HG02981 (cell line): ENCODE measurements at regions not wholly inside any gene's neighbourhood (a gene's known extent, or its start where the extent isn't known, plus 50 kb on each side); places are given as distances from the start of the nearest gene placed in this dataset.
A peak's percentile ranks its signal among the peaks of the same experiment; 100 is the strongest.

ENCODE experiments used
- ATAC-seq: cut with Tn5 transposase; IDR thresholded peaks from one replicate; pipeline ENCODE4 v1.9.1; 2021; ENCODE audit warnings: mild to moderate bottlenecking, moderate library complexity; ENCODE audit not compliant: unreplicated experiment

DNA sequence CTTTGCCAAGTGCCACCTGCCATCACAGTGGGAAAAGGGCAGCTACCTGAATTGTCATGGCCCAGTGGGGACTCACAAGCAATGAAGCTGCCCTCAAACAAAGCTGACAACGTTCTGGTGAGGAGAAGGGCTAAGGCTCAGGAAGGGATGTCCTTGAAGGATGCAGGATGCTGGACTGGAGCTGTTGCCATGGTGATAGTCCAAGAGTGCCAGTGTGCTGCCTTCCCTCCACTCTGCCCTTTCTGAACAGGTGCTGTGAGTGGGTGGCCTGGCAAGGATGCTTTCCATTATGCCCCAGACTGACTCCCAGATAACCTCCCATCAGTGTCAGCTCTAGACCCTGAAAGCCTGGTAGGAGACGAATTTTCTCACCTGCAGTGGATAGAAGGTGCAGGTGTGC, 137.8 kb upstream of the GYPC start:
- no peak for ATAC-seq

DNA sequence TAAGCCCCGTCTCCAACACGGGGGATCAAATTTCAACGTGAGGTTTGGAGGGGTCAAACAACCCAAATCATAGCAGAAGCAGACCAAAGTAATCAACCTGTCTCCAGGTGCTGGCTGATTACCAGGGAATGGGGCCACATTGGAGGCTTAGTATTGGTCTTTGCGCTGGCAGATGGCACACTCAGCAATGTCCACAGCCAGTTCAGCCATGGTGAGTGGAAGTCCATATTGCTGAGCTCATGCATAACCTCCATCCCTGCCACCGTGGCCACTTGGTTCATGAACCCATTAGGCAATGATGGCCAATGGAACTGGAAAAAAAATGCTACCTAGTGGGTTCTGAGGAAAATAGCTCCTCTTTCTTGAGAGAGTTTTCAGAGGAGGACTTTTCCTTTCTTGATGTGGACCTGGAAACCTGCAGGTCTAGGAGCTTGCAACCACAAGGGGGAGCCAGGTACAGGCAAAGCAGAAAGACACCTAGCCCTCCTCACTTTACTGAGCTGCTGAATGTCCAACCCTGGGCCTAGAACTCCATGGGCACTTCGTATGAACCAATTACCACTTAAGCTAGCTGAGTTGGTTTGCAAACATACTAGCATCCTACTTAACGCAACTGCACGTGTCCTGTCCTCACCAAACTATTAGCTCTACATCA, 128.0 kb upstream of the GYPC start:
- peak; percentile 60 for ATAC-seq

DNA sequence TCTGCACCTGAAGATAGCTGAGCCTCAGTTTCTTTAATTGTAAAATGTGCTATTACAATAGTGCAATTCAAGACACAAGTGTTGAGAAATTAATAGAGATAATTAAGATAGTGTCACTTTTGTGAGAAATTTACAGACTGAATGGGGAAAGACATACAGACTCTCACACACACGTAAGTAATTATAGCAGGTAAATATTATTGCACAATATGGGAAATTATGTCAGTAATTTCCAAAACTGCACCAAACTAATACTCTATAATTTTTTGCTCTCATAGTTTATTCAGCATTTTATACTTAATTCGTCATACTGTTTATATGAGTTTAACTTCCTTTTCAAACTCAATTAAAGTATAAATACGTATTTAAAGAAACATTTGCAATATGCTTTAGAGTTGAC, 124.9 kb upstream of the GYPC start:
- ATAC-seq = no peak

DNA sequence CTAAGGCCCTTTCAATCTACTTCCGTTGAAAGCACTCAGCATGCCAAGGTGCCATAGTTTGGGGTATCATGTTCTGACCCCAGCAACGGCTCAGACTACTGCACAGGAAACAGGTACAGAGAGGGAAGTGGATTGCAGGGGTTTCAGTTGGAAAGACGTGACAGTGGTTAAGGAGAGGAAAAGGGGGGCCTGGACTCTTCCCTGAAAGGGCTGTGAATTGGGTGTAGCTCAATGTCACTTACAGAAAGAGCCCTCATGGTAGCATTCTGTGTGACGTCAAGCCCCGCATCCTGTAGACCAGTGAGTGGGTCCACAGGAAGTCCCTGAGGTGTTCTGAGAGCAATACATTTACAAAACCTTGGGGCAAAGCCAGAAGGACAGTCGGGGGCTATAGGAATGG, 121.5 kb upstream of the GYPC start:
- peak; percentile 47 for ATAC-seq

DNA sequence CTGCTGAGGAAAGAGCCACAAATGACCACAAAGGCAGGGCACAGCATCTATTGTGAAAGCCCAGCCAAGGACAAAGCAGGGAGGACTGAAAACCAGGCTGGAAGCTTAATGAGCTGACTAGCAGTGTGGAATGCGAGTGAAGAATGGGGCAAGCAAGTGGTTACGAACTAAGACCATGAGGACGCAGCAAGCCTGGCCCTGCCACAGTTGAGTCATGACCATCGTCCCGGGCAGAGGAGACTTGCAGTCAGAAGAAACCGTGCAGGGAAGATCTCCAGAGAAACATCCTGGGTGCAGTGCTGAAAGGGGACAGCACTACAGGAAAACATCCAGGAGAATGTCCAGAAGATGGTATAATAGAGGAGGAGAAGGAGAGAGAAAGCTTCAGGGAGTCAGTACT, 120.5 kb upstream of the GYPC start:
- no peak for ATAC-seq

DNA sequence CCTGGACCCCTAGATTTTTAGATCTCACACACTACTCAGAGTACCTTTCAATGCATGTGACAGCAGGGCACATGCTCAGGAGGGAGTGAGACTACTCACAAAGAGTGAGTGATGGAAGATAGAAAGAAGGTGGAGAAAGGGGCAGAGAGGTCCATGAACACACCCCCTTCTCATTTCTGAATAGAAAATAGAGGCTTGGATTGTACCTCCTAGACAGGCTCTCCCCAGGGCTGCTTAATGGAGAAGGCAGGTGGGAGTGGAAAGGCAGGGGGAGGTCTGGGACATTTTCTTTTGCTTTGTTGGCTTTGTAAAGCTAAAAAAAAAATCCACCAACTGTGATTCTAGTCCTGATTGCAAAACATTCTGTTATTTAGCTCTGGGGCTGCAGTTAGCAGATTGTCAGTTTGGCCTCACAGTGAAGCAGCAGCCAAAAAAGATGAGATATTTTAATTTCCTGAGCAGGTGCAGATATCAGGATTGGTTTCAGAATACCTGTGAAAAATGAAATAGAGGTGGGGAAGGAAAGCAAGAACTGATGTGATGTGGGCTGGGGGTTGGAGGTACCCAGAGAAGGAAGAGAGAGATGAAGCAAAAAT, 119.3 kb upstream of the GYPC start:
- ATAC-seq = no peak

DNA sequence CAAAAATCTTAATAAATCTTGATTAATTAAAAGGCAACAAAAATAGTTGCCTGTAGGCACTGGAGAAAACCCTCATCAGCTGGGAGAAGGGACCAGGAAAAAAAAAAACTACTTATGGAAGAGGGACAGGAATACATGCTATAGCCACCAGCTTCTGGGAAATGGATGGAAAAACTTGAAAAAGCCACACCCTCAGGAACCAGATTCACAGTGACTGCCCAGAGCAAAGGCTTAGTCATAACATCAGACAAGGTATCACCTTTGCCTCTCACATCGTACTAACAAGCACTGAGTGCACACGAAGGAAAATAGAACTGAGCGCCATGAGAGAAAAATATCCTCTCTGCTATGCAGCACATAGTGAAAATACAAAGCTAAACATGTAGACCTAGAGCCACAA, 116.9 kb upstream of the GYPC start:
- no peak for ATAC-seq

DNA sequence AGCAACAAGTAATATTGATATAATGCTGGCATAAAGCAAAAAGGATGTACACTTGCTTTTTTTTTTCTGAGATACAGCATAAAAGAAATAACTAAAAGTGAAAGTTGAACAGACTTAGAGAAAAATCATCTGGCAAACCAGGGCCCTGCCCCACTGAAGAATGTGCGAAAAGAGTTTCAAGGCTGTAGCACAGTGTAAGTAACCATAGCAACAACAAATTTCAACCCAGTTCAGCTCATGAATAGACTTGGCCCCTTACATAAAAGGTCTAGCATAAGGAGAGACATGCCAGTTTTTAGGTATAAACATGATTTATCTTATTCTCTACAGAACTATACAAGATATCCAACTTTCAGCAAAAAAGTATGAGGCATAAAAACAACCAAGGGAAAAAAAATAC, 113.7 kb upstream of the GYPC start:
- no peak for ATAC-seq

DNA sequence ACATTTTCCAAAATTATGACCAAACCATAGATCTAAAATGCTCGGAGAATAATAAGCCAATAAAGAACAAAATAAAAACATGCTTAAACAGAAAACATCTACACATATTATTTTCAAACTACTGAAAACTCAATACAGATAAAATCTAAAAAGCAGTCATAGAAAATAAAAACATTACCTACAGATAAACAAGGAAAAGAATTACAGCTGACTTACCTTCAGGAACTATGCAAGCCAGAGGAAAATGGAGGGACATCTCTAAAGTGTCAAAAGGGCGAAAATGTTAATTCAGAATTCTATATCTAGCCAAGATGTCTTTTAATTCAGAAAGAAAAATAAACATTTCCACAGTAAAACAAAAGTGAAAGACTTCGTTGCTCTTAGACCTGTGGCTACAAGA, 112.9 kb upstream of the GYPC start:
- no peak for ATAC-seq

DNA sequence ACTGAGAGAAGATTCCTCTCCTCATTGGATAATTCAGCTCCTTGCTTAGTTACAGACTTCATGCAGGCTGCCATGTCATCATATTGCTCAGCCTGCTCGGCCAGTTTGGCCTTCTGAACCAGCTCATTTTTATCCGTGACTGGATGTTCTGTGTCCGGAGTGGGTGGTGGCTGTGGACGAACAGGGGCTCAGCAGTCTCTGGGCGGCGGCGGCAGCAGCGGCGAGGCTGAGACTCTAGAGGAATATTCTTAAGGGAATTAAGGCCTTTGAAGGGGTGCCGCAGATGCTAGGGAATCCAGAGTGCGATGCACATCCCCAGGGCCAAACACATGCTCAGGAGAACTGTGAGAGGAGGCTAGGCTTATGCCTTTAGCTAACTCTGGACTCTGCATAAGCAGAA, 97.9 kb upstream of the GYPC start:
- ATAC-seq = no peak

DNA sequence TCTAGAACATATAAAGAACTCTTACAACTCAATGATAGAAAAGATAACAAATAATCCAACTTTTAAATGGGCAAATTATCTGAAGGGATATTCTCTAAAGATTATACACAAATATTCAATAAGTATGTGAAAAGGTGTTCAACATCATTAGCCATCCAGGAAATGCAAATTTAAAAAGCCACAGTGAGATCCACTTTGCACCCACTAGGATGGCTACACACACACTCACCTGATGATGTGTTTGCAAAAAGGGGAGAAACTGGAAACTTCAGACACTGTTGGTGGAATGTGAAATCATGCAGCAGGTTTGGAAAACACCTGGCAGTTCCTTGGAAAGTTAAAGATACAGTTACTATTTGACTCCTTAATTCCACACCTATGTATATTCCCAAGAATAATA, 87.2 kb upstream of the GYPC start:
- no peak for ATAC-seq

DNA sequence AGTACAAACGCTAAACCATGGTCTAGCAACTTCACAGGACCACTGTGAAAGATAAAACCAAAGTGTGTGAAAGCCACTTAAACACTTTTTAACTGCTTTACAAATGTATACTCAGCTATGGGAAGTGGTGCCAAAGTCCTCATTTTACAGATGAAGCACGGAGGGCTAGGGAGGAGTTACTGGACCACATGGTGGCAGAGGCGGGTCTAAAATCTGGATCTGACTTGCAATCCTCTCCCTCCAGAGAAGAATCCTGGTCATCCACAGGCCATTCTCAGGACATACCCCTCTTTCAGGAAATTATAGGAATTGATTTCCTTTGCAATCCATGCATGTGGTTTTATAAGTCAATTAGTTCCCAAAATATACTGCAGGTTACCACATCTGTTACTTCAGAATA, 84.6 kb upstream of the GYPC start:
- ATAC-seq = no peak

DNA sequence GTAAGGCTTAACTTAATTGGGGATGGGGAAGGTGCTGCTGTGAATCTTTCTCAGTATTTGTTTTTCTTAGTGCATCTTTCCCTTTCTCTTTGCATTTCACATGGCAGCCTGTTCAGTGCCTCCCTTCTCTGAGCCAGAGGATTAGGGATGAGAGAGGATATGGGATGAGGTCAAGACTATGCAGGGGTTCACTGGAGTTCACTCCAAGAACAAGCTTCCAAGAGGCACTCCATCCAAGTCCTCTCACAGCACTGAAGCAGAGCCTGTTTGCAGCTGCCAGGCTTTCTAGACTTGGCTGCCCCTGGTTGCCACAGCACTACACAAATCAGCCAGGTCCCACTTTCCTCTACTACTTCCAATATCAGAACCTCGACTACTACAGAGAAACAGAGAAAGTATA, 80.3 kb upstream of the GYPC start:
- no peak for ATAC-seq

DNA sequence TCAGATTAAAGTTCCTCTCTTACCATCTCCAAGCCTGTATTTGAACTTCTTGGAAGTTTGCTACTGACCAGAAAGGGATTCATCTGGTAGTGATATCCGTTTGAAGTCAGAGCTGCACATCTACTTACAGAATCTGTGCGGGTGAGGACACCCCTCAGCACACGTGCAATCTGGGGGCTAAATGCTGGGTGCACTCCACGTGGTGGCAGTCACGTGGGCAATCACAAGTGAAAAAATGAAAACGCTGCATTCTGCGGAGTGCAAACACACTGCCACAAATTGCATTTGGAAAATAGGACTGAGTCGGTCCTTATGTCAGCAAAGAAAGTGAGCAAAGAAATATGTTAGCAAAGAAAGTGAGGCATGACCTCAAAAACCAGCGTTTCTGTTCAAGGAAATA, 76.1 kb upstream of the GYPC start:
- ATAC-seq = no peak

DNA sequence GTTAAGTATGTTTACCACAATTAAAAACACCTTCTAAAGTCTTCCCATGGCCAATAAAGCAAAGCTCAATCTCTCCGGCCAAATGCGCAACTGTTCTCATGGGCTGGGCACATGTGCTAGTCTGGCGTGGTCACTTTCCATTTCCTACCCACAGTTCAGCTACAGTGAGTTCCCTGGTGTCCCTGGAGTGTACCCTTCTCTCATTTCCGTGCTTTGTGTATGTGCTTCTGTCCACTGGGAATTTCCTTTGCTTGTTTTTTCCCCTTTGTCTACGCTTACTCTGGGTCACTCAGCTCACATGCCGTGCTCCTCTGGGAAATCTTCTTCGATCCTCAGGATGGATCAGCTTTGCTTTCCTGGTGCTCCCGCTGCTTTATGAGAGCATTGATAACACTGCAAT, 69.6 kb upstream of the GYPC start:
- no peak for ATAC-seq

DNA sequence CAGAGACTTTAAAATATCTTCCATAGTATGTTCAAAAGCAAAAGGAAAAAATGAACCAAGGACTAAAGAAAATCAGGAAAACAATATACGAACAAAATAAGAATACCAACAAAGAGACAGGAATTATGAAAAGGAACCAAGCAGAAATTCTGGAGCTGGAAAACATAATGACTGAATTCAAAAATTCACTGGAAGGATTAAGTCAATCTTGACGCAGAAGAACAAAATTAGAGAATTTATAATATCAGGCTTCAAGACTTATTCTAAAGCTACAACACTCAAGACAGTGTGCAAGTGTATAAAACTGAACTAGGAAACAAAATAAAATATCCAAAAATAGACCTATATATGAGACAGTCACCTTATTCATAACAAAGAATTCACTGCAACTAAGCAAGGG, 56.9 kb upstream of the GYPC start:
- no peak for ATAC-seq

DNA sequence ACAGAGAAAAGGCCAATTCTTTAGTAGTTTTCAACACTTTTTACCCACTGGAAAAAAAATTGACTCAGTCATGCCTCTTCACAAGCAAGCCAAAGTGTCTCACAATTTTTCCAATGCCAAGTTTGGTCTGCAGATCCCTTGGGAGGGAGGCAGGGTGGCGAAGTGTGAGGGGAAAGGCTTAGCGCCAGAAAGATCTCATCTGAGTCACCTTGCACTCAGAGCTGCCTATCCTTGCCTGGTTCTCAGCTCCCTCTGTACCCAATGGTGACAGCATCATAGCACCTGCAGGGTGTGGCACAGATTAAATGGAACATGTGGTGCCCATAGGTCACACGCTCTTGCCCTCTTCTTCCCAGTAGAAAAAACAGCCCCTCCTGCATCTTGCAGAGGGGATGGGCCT, 55.2 kb upstream of the GYPC start:
- no peak for ATAC-seq

DNA sequence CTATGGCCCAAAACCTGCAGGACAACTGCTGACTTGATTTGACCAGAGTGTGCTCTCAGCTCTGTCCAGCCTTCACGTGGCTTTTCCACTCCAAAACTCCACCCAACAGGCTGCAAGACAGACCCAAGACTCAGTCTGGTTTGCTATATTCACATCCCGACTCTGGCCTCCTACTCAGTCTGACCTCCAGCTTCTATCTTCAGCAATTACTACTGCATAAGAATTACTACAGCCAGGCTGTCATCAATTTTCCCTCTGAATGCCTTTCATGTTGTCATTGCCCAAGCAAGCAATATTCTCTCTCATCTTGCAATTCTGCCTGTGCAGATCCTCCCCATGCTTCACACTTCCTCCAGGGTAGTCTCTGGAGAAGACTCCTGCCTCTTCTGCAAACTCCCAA, 53.6 kb upstream of the GYPC start:
- ATAC-seq = no peak
